Peyer's patch (tissue), 4 donors: ENCODE measurements at regions not wholly inside any gene's neighbourhood (a gene's known extent, or its start where the extent isn't known, plus 50 kb on each side); places are given as distances from the start of the nearest gene placed in this dataset.

Experiments
- DNase-seq, 3 donors: peaks; one replicate each; pipeline ENCODE4 v3.0.0-alpha.2; 2017 to 2019
- H3K27ac ChIP-seq, 4 donors: fragments of 200-600 bp; sonication (generic); one replicate each; pipeline ENCODE4 v1.5.1; 2016 to 2019
- H3K27me3 ChIP-seq, 2 donors: fragments of 200-600 bp; sonication (generic); one replicate each; pipeline ENCODE4 v1.5.1; 2019
- H3K36me3 ChIP-seq, 3 donors: fragments of 200-600 bp; sonication (generic); one replicate each; pipeline ENCODE4 v1.5.1; 2016 to 2019
- H3K4me1 ChIP-seq, 4 donors: fragments of 200-600 bp; sonication (generic); one replicate each; pipeline ENCODE4 v1.5.1; 2016 to 2019
- H3K4me3 ChIP-seq, 4 donors: fragments of 200-600 bp; sonication (generic); 1 replicate in 3 of 4; 2 replicates in 1 of 4; pipeline ENCODE4 v1.5.1; 2016 to 2019; ENCODE audit warnings: mild to moderate bottlenecking in 1 of 4
- H3K9me3 ChIP-seq, 4 donors: fragments of 200-600 bp; sonication (generic); one replicate each; pipeline ENCODE4 v1.5.1; 2016 to 2019; ENCODE audit warnings: mild to moderate bottlenecking in 1 of 4
- CTCF ChIP-seq, 6 experiments: fragments of 450-650 bp in 4 of 6; fragments of 200-600 bp in 2 of 6; sonication (generic) in 1 of 6; IDR thresholded peaks; one replicate each; pipeline ENCODE4 v1.5.1; 2017 to 2019; ENCODE audit warnings: antibody characterized with exemption in 6 of 6, mild to moderate bottlenecking in 3 of 6, moderate library complexity in 1 of 6
- POLR2A ChIP-seq, 2 donors: fragments of 450-650 bp; IDR thresholded peaks; one replicate each; pipeline ENCODE4 v1.5.1; 2017; ENCODE audit warnings: antibody characterized with exemption in 2 of 2, mild to moderate bottlenecking in 2 of 2, moderate library complexity in 2 of 2

GRCh38 chr5:165834891-165835290, 2329.5 kb downstream of the MAT2B start:
- H3K27me3 ChIP-seq = no peaks in the 10 kb centered on the region
- H3K27ac ChIP-seq = no peak overlapping the region
- no peaks in the 10 kb centered on the region for H3K36me3 ChIP-seq
- no peak for DNase-seq
- H3K4me1 ChIP-seq = no peaks in the 10 kb centered on the region
- no peak overlapping the region for H3K4me3 ChIP-seq
- TF ChIP-seq CTCF (IDR thresholded peaks at IDR 0.05) = no peak
- TF ChIP-seq POLR2A (IDR thresholded peaks at IDR 0.05) = no peak
- no peaks in the 10 kb centered on the region for H3K9me3 ChIP-seq

GRCh38 chr5:165836046-165836445, 2330.6 kb downstream of the MAT2B start:
- no peaks in the 10 kb centered on the region for H3K4me1 ChIP-seq

GRCh38 chr5:165837286-165837685, 2331.9 kb downstream of the MAT2B start:
- DNase-seq = no peak
- H3K4me1 ChIP-seq = no peaks in the 10 kb centered on the region
- H3K9me3 ChIP-seq = no peaks in the 10 kb centered on the region
- no peak overlapping the region for H3K27ac ChIP-seq
- no peak for TF ChIP-seq CTCF (IDR thresholded peaks at IDR 0.05)
- no peak for TF ChIP-seq POLR2A (IDR thresholded peaks at IDR 0.05)
- no peak overlapping the region for H3K4me3 ChIP-seq
- no peaks in the 10 kb centered on the region for H3K36me3 ChIP-seq
- H3K27me3 ChIP-seq = no peaks in the 10 kb centered on the region

More at GRCh38 chr5:165836046-165836445, 2330.6 kb downstream of the MAT2B start:
- no peak overlapping the region for H3K4me3 ChIP-seq
- no peaks in the 10 kb centered on the region for H3K36me3 ChIP-seq
- DNase-seq = no peak
- H3K9me3 ChIP-seq = no peaks in the 10 kb centered on the region
- TF ChIP-seq CTCF (IDR thresholded peaks at IDR 0.05) (no peak), POLR2A (IDR thresholded peaks at IDR 0.05) (no peak)
- H3K27me3 ChIP-seq = no peaks in the 10 kb centered on the region
- no peak overlapping the region for H3K27ac ChIP-seq

GRCh38 chr5:165844571-165844970, 2339.2 kb downstream of the MAT2B start:
- TF ChIP-seq POLR2A (IDR thresholded peaks at IDR 0.05) = no peak
- no peak for TF ChIP-seq CTCF (IDR thresholded peaks at IDR 0.05)
- H3K4me3 ChIP-seq = no peak overlapping the region
- no peak for DNase-seq
- H3K27ac ChIP-seq = no peak overlapping the region
- no peaks in the 10 kb centered on the region for H3K9me3 ChIP-seq
- H3K36me3 ChIP-seq = no peaks in the 10 kb centered on the region
- H3K4me1 ChIP-seq = no peaks in the 10 kb centered on the region
- H3K27me3 ChIP-seq = no peaks in the 10 kb centered on the region

GRCh38 chr5:165858118-165858517, 2352.7 kb downstream of the MAT2B start:
- Histone ChIP-seq H3K27ac (no peak overlapping the region), H3K9me3 (no peaks in the 10 kb centered on the region), H3K36me3 (no peaks in the 10 kb centered on the region), H3K4me1 (no peaks in the 10 kb centered on the region), H3K4me3 (no peak overlapping the region), H3K27me3 (no peaks in the 10 kb centered on the region)
- TF ChIP-seq POLR2A (IDR thresholded peaks at IDR 0.05) = no peak
- TF ChIP-seq CTCF (IDR thresholded peaks at IDR 0.05) = no peak
- DNase-seq = no peak

- no peak for TF ChIP-seq POLR2A (IDR thresholded peaks at IDR 0.05)
- TF ChIP-seq CTCF (IDR thresholded peaks at IDR 0.05) = no peak
- H3K9me3 ChIP-seq = no peaks in the 10 kb centered on the region
- no peak for DNase-seq
These were observed 2353.8 kb downstream of the MAT2B start for GRCh38 chr5:165859251-165859650.

More at GRCh38 chr5:165859251-165859650, 2353.8 kb downstream of the MAT2B start:
- H3K27me3 ChIP-seq = no peaks in the 10 kb centered on the region
- H3K36me3 ChIP-seq = no peaks in the 10 kb centered on the region
- H3K4me3 ChIP-seq = no peak overlapping the region
- H3K4me1 ChIP-seq = no peaks in the 10 kb centered on the region
- no peak overlapping the region for H3K27ac ChIP-seq
